Activated CD4-positive, alpha-beta memory T cell treated with anti-CD3 and anti-CD28 coated beads, Interleukin-2, amount 10 ng/mL, durations not matched to agents 7 days and 5 days (primary cell): ENCODE measurements at regions not wholly inside any gene's neighbourhood (a gene's known extent, or its start where the extent isn't known, plus 50 kb on each side); places are given as distances from the start of the nearest gene placed in this dataset.
"Not testable (repeated sequence)": the region's sequence is repeated elsewhere in the genome, so short reads cannot be mapped to it uniquely, and the experiment has no call there.

ENCODE experiments used
- CTCF ChIA-PET: fragments of 350-600 bp; sonication (Branson Sonifier 250); formaldehyde crosslinking; loops from one replicate; lab custom pipeline; 2021; ENCODE audit warnings: antibody characterized with exemption, inconsistent platforms; lab: Charles Lee
- POLR2A ChIA-PET: fragments of 350-600 bp; sonication (Branson Sonifier 250); formaldehyde crosslinking; loops from one replicate; lab custom pipeline; 2021; ENCODE audit warnings: antibody characterized with exemption; lab: Charles Lee
- DNase-seq: peaks from one replicate; pipeline ENCODE4 v3.0.0-alpha.2; 2020
- H3K27ac Mint-ChIP-seq: one replicate; pipeline ENCODE4 v1.8.0; 2021; ENCODE audit warnings: mild to moderate bottlenecking, mixed read lengths
- H3K27me3 Mint-ChIP-seq: one replicate; pipeline ENCODE4 v1.8.0; 2021; ENCODE audit warnings: mixed read lengths
- H3K36me3 Mint-ChIP-seq: one replicate; pipeline ENCODE4 v1.8.0; 2021; ENCODE audit warnings: low read depth, mixed read lengths
- H3K4me1 Mint-ChIP-seq: one replicate; pipeline ENCODE4 v1.8.0; 2021; ENCODE audit warnings: mixed read lengths
- H3K4me3 Mint-ChIP-seq: one replicate; pipeline ENCODE4 v1.8.0; 2021; ENCODE audit warnings: mild to moderate bottlenecking, mixed read lengths
- H3K9me3 Mint-ChIP-seq: one replicate; pipeline ENCODE4 v1.8.0; 2021; ENCODE audit warnings: mixed read lengths

GRCh38 chr5:87010736-87011135, 256.9 kb upstream of the RASA1 start:
- DNase-seq = no peak
- ChIA-PET POLR2A (interaction anchor here (1.4 kb wide), 1 partner anchor 9 kb away, joined by 4 read pairs; no protein-coding TSS in a partner anchor), CTCF (interaction anchor here (1.4 to 2.2 kb wide), 2 partner anchors 41 to 130 kb away, joined by 5 to 8 read pairs; no protein-coding TSS in a partner anchor)
- Mint-ChIP-seq H3K36me3 (no peaks in the 10 kb centered on the region), H3K27me3 (peaks cover 7% of the 10 kb centered on the region), H3K4me1 (no peaks in the 10 kb centered on the region), H3K9me3 (no peaks in the 10 kb centered on the region), H3K27ac (no peak overlapping the region), H3K4me3 (no peak overlapping the region)

DNA sequence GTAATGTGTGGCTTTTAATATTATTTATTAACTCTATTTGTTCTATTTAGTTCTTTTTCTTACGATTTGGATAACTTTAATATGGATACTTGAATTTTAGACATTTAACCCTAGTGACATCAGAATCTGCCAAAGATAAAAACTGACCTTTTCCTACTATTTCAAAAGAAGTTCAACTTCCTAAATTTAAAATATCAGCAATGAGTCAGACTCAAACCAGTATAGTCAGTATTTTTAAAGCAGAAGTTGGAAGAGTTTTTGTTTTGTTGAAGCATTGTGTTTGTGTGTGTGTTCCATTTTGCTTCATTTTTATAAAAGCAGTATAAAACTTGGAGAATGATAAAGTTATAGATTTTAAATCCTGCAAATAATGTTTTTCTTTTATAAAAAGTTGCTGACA, 251.8 kb upstream of the RASA1 start:
- Mint-ChIP-seq H3K4me3 (no peak overlapping the region), H3K27me3 (peaks cover 3% of the 10 kb centered on the region), H3K9me3 (no peaks in the 10 kb centered on the region), H3K27ac (no peak overlapping the region), H3K4me1 (peaks cover 14% of the 10 kb centered on the region), H3K36me3 (no peaks in the 10 kb centered on the region)
- ChIA-PET CTCF (no interaction called here), POLR2A (no interaction called here)
- DNase-seq = no peak

DNA sequence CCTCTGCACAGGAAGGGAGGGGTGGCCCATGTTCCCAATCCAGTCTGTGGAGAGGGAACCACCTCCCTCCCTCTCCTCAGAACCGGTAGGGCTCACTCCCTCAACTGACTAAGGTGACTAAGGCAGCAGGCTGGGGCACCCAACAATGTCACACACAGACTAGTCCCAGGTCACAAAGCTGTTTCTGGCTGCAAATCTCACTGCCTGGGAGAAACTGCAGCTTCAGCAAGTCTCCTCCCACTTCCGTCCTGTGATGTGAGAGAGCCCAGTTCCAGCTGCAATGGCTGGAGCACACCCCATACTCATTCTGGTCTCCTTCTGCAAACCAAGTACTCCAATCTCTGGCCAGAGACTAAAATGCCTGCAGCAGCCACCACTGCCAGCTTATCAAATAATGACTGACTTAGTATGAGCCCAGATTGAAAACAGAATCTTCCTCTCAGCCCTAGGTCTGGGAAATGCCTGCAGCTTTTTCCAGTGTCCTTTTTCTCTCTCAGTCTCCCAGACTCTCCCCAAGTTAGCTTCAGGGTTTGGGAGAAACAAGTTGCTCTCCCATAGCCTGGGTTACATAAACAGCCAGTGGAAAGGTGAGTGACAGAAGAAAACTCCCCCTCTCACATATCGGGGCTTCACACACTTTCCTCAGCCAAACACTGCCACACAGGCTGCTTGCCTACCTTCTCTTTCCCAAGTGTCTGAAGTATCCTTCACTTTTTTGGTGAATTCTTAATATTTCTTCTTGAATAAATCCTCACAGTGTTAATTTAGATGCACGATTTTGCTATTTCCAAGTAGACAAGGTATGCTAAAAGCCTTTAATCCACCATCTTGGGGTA, 247.4 kb upstream of the RASA1 start:
- peak; percentile 67 for DNase-seq
- H3K36me3 Mint-ChIP-seq = no peaks in the 10 kb centered on the region
- peak overlapping the region; percentile 36 for H3K27ac Mint-ChIP-seq
- ChIA-PET POLR2A (interaction anchor here (0.7 to 2.0 kb wide), 3 partner anchors 13 to 247 kb away, joined by 3 to 6 read pairs (median 3); partner anchors contain the start of gene RASA1), CTCF (interaction anchor here (0.8 to 2.0 kb wide), 4 partner anchors 44 to 380 kb away, joined by 3 to 8 read pairs (median 3); no protein-coding TSS in a partner anchor)
- H3K4me1 Mint-ChIP-seq = peaks cover 18% of the 10 kb centered on the region
- H3K4me3 Mint-ChIP-seq = no peak overlapping the region
- no peaks in the 10 kb centered on the region for H3K27me3 Mint-ChIP-seq
- H3K9me3 Mint-ChIP-seq = peaks cover 7% of the 10 kb centered on the region

GRCh38 chr5:87022415-87022814, 245.3 kb upstream of the RASA1 start:
- Mint-ChIP-seq H3K27me3 (no peaks in the 10 kb centered on the region), H3K27ac (no peak overlapping the region), H3K4me1 (peaks cover 21% of the 10 kb centered on the region), H3K4me3 (no peak overlapping the region), H3K36me3 (peaks cover 2% of the 10 kb centered on the region), H3K9me3 (peaks cover 7% of the 10 kb centered on the region)
- ChIA-PET CTCF (no interaction called here), POLR2A (no interaction called here)
- DNase-seq = no peak

DNA sequence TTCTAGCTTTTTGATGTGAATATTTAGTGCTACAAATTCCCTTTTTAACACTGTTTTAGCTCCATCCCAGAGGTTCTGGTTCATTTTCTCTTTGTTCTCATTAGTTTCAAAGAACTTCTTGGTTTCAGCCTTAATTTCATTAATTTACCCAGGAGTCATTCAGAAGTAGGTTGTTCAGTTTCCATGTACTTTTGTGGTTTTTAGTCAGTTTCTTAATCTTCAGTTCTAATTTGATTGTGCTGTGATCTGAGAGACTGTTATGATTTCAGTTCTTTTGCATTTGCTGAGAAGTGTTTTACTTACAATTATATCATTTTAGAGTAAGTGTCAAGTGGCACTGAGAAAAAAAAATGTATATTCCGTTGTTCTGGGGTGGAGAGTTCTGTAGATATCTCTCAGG, 240.1 kb upstream of the RASA1 start:
- peaks cover 4% of the 10 kb centered on the region for H3K27me3 Mint-ChIP-seq
- H3K9me3 Mint-ChIP-seq = peaks cover 8% of the 10 kb centered on the region
- ChIA-PET CTCF (interaction anchor here (1.6 kb wide), 1 partner anchor 373 kb away, joined by 3 read pairs; no protein-coding TSS in a partner anchor), POLR2A (interaction anchor here (0.6 kb wide), 1 partner anchor 167 kb away, joined by 5 read pairs; no protein-coding TSS in a partner anchor)
- H3K4me3 Mint-ChIP-seq = no peak overlapping the region
- H3K27ac Mint-ChIP-seq = no peak overlapping the region
- H3K4me1 Mint-ChIP-seq = peaks cover 14% of the 10 kb centered on the region
- DNase-seq = no peak
- peaks cover 2% of the 10 kb centered on the region for H3K36me3 Mint-ChIP-seq

DNA sequence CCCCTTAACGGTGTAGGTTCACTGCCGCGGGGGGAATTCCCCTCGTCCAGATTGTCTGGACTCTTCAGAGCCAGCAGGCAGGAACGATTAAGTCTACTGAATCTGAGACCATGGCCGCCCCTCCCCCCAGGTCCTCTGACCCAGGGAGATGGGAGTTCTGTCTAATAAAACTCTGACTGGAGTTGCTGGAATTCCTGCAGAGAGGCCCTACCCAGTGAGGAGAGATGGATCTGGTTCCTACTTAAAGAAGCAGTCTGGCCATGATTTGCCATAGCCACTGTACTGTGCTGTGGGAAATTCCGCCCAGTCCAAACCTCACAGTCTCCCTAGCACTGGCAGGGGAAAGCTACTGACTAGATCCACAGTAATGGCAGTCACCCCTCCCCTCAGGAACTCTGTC, 237.7 kb upstream of the RASA1 start:
- Mint-ChIP-seq H3K4me3 (no peak overlapping the region), H3K36me3 (peaks cover 2% of the 10 kb centered on the region), H3K4me1 (peaks cover 14% of the 10 kb centered on the region), H3K9me3 (peaks cover 3% of the 10 kb centered on the region), H3K27ac (no peak overlapping the region), H3K27me3 (peaks cover 4% of the 10 kb centered on the region)
- CTCF ChIA-PET = interaction anchor here (1.6 to 1.9 kb wide), 2 partner anchors 18 to 370 kb away, joined by 3 to 4 read pairs; no protein-coding TSS in a partner anchor
- no peak for DNase-seq
- POLR2A ChIA-PET = no interaction called here

DNA sequence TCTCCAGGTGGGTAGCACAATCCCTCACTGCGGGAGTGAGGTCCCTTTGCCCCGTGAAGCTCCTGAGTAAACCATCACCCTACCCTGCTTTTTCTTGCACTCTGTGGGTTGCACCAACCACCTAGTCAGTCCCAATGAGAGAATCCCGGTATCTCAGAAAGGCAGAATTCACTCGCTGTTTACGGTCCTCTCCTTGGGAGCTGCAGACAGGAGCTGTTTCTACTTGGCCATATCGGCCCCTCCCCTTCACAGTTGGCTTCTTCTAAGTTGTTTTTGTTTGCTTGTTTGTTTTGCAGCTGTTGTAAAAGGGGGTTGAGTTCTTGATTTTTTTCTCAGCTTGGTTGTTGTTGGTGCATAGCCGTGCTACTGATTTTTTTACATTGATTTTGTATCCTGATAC, 237.0 kb upstream of the RASA1 start:
- CTCF ChIA-PET = interaction anchor here (1.1 to 1.9 kb wide), 3 partner anchors 10 to 369 kb away, joined by 3 to 4 read pairs (median 3); no protein-coding TSS in a partner anchor

GRCh38 chr5:87034557-87034956, 233.1 kb upstream of the RASA1 start:
- no peaks in the 10 kb centered on the region for H3K4me1 Mint-ChIP-seq
- no peak overlapping the region for H3K4me3 Mint-ChIP-seq

More for the DNA sequence above, 237.0 kb upstream of the RASA1 start:
- peaks cover 3% of the 10 kb centered on the region for H3K9me3 Mint-ChIP-seq
- POLR2A ChIA-PET = no interaction called here
- peaks cover 4% of the 10 kb centered on the region for H3K27me3 Mint-ChIP-seq
- H3K27ac Mint-ChIP-seq = no peak overlapping the region
- H3K4me1 Mint-ChIP-seq = peaks cover 14% of the 10 kb centered on the region
- H3K4me3 Mint-ChIP-seq = no peak overlapping the region
- no peak for DNase-seq
- peaks cover 2% of the 10 kb centered on the region for H3K36me3 Mint-ChIP-seq

DNA sequence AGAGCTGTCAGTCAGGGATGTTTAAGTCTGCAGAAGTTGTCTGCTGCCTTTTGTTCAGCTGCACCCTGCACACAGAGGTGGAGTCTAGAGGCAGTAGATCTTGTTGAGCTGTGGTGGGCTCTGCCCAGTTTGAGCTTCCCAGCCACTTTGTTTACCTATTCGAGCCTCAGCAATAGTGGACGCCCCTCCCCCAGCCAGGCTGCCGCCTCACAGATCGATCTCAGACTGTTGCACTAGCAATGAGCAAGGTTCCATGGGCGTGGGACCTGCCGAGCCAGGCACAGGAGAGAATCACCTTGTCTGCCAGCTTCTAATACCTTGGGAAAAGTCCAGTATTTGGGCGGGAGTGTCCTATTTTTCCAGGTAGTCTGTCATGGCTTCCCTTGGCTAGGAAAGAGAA, 225.1 kb upstream of the RASA1 start:
- Mint-ChIP-seq H3K4me1 (peaks cover 12% of the 10 kb centered on the region), H3K27me3 (peaks cover 6% of the 10 kb centered on the region), H3K36me3 (peaks cover 18% of the 10 kb centered on the region), H3K27ac (no peak overlapping the region), H3K4me3 (no peak overlapping the region), H3K9me3 (peaks cover 24% of the 10 kb centered on the region)
- POLR2A ChIA-PET = no interaction called here
- CTCF ChIA-PET = no interaction called here
- DNase-seq = no peak

More at GRCh38 chr5:87034557-87034956, 233.1 kb upstream of the RASA1 start:
- Mint-ChIP-seq H3K36me3 (peaks cover 12% of the 10 kb centered on the region), H3K9me3 (peaks cover 14% of the 10 kb centered on the region), H3K27me3 (peaks cover 4% of the 10 kb centered on the region), H3K27ac (no peak overlapping the region)
- ChIA-PET CTCF (no interaction called here), POLR2A (no interaction called here)
- DNase-seq = no peak

DNA sequence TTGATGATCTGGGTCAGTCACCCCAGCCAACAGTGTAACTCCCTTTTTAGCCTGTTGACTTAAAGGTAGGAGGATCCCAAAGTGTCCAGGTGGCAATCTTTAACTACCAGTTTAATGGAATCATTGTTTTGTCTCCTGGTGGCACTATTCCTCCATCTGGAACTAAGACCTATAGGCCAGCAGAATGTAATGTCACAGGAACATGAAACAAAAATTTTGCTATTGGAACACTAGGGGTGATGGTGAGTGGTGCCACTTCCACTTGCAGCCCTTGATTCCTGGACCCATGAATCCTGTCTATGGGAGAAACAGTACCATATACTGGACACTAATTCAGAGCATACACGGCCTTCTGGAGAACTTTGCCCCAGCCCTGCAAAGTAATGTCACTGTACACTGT, 219.5 kb upstream of the RASA1 start:
- H3K36me3 Mint-ChIP-seq = peaks cover 13% of the 10 kb centered on the region

DNA sequence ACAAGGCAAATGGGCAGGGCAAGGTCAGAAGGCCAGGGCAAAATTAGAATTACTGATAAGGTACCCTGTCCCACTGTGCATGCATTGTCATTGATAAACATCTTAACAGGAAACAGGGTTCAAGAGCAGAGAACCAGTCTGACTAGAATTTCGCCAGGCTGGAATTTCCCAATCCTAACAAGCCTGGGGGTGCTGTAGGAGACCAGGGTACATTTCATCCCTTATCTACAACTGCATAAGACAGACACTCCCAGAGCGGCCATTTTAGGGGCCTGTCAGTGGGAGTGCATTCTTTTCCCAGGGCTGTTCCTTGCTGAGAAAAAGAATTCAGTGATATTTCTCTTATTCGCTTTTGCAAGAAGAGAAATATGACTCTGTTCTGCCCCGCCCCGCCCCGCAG, 218.7 kb upstream of the RASA1 start:
- H3K27me3 Mint-ChIP-seq, DNase-seq, H3K27ac Mint-ChIP-seq, CTCF ChIA-PET, POLR2A ChIA-PET, H3K4me3 Mint-ChIP-seq, H3K4me1 Mint-ChIP-seq: not testable (repeated sequence)
- Mint-ChIP-seq H3K9me3 (peaks cover 23% of the 10 kb centered on the region), H3K36me3 (peaks cover 13% of the 10 kb centered on the region)

More for the DNA sequence above, 219.5 kb upstream of the RASA1 start:
- H3K4me1 Mint-ChIP-seq = peaks cover 1% of the 10 kb centered on the region
- peaks cover 26% of the 10 kb centered on the region for H3K9me3 Mint-ChIP-seq
- DNase-seq = no peak
- no peak overlapping the region for H3K4me3 Mint-ChIP-seq
- H3K27ac Mint-ChIP-seq = no peak overlapping the region
- POLR2A ChIA-PET = no interaction called here
- peaks cover 4% of the 10 kb centered on the region for H3K27me3 Mint-ChIP-seq
- CTCF ChIA-PET = no interaction called here

DNA sequence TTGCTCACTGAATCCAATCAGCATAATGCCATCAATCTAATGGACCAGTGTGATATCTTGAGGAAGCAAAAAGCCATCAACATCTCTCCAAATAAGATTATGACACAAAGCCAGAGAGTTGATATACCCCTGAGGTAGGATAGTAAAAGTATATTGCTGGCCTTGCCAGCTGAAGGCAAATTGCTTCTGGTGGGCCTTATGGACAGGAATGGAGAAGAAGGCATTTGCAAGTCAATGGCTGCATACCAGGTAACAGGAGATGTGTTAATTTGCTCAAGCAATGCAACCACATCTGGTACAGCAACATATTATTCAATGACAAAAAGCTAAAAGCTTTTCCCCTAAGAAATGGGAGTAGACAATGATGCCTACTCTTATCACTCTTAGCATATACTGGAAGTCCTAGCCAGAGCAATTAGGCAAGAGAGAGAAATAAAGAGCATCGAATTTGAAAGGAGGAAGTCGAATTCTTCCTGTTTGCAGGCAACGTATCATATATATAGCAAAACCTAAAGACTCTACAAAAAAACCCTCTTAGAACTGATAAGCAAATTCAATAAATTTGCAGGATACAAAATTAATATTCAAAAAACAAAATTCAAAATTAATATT, 216.1 kb upstream of the RASA1 start:
- ChIA-PET POLR2A (no interaction called here), CTCF (no interaction called here)
- Mint-ChIP-seq H3K27ac (no peak overlapping the region), H3K4me3 (no peak overlapping the region), H3K4me1 (peaks cover 1% of the 10 kb centered on the region), H3K9me3 (peaks cover 20% of the 10 kb centered on the region), H3K36me3 (peaks cover 13% of the 10 kb centered on the region), H3K27me3 (no peaks in the 10 kb centered on the region)
- no peak for DNase-seq

- no peak overlapping the region for H3K27ac Mint-ChIP-seq
- no peak overlapping the region for H3K4me3 Mint-ChIP-seq
- CTCF ChIA-PET = no interaction called here
These were observed 214.5 kb upstream of the RASA1 start for GRCh38 chr5:87053146-87053545.

More at GRCh38 chr5:87053146-87053545, 214.5 kb upstream of the RASA1 start:
- Mint-ChIP-seq H3K36me3 (peaks cover 13% of the 10 kb centered on the region), H3K4me1 (no peaks in the 10 kb centered on the region), H3K9me3 (peaks cover 20% of the 10 kb centered on the region), H3K27me3 (no peaks in the 10 kb centered on the region)
- POLR2A ChIA-PET = no interaction called here
- no peak for DNase-seq
